HG03097 (cell line): ENCODE measurements at regions not wholly inside any gene's neighbourhood (a gene's known extent, or its start where the extent isn't known, plus 50 kb on each side); places are given as distances from the start of the nearest gene placed in this dataset.
A peak's percentile ranks its signal among the peaks of the same experiment; 100 is the strongest.

Source experiments
- ATAC-seq: cut with Tn5 transposase; IDR thresholded peaks from one replicate; pipeline ENCODE4 v1.9.1; 2021; ENCODE audit not compliant: unreplicated experiment, low FRiP score

- no peak for ATAC-seq
Observed at GRCh38 chr3:18127859-18128681, 297.1 kb downstream of the SATB1 start.

DNA sequence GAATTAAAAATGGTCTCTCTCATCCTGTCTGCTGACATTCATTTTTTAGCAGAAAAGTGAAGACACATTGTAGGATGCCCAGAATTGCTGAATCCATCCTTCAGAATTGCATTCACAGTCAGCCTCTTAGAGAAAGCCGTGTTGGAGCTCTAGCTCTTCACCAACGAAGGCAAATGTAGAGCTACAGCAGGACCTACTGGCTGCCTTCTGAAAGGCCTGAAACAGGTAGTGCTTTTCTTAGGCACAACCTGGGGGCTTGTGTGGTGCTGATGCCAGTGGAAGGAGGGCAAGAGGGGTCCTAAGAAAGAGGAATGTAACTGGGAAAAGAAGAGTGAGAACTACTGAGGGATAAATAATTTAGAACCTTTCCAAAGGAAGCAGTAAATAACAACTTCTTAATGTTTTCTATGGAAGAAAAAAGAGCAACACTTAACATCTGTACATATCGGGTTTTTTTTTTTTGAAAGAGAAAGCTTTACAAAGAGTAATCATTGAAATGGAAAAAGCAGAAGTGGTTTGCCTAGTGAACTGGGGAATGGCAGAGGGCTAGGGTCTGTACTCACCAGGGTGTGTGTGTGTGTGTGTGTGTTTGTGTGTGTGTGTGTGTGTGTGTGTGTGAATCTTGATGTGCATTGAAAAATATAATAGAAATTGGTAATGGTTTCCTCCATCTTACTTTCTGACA is 297.8 kb downstream of the SATB1 start:
- ATAC-seq: peak; percentile 97

DNA sequence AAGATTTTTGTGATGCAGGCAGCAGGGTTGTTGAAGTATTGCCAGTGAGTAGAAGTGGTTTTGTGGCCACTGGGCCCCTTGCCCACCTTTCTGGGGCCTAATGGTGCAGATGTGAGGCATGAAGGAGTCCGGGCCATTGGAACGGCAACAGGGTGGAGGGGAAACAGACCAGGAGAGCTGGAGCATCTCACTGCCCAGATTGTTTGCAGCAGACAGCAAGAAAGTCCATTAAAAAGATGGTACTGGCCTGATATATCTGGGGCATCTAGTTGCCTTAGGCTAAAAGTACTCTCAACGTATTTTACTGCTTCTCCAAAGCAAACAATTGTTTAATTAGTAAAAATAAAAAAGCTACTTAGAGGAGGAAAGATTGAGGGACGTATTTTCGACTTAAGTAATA is 298.4 kb downstream of the SATB1 start:
- ATAC-seq: no peak

- ATAC-seq: no peak
Observed at GRCh38 chr3:18124501-18124900, 300.6 kb downstream of the SATB1 start.

- ATAC-seq: no peak
Observed at GRCh38 chr3:18122264-18122663, 302.9 kb downstream of the SATB1 start.

GRCh38 chr3:18121020-18121419 is 304.1 kb downstream of the SATB1 start:
- no peak for ATAC-seq

DNA sequence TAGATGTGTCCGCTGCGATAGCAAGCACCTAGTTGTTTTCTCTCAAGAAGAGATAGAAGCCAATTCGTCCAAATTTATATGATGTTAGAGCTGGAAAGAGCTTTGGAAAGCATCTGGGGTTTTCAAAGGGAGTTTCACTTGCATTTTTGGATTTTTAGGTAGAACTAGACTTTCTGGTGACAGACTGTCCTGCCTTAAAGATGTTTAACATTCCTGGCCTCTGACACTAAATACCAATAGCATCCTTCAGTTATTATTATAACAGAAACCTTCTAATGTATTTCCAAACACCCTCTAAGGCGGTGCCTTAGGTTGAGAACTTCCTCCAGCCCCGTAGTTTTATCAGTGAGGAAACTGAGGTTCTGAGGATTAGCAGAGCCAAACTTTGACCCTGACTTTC is 305.3 kb downstream of the SATB1 start:
- no peak for ATAC-seq

DNA sequence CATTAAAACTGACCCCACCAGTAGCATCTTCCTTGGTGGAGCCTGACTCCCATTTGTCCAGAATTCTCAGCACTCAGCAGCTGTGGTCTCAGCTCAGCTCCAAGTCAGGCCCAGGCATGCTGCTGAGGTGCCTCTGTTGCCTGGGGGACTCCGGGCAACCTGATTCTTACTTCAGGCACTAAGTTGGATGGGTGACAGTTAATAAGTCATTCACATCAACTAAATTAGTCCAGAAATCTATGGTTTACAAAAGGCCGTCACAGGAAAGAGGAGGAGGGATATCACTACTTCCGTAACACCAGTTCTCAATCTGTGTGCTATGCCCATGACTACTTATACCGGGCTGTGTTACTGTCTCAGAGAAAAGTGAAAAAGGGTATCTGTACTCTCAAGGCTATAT is 310.2 kb downstream of the SATB1 start:
- no peak for ATAC-seq

DNA sequence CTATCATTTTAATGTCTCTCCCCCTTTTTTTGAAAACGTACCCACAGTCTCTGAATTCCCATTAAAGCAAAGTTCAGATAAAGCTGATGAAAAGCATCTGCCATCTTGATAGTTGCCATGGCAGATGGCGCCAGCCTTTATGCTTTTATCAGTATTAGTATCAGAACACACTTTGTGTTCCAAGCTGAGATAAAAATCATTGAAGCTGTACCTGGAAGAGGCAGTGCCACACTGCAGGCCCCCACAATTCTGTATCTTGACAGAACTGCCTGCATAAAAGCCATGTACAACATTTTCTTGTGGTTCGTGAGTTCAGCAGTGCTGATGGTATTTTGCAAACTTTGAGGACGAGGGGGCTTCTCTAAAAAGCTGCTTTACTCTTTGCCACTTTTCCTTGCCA is 311.7 kb downstream of the SATB1 start:
- ATAC-seq: no peak

DNA sequence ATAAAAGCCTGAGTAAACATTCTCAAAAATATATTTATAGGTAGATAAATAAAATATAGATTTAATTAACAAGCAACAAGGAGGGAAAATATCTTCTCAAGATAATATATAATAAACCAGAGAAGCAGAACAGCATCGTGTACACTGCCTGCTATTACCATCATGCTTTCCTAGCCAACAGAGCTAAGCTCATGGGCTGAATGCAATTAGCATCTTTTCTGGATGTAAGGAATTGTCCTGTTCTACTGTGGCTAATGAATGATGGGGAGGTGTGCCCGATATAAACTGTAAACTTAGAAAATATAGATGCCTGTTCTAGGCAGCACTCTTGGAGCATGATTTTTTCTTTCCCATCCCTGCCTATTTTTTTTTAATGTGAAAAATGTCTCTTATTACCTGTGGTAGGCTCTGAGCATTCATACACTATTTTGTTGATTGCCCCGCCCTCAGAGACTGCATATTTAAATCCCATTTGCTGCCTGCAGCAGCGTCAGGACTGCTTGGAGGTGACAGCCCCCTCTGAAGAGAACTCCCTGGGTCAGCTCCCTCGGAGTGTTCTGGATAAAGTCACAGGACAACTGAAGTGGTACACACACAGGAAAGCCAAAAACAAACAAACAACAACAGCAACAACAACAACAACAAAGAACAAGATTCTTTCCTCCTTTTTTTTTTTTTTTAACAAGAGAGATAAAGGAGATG is 312.3 kb downstream of the SATB1 start:
- no peak for ATAC-seq

DNA sequence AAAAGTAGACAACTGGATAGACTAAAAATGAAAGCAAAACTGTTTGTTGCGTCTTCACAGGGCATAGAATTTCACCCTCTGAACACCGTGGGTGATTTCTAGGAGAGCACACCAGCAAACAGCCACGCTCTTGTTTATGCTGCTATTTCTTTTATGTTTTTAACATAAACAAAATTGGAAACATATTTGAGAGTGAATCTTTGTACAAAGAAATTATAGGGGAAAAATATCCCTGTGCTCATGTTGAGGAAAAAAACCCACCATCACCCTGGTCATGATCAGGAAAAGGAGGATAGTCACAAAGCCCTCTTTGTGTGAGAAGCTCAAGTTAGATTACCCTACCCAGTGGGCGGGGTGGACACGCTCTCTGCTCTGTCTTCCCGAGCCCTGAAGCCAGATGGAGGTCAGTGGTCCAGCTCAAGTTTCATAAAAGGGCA is 313.3 kb downstream of the SATB1 start:
- peak; percentile 86 for ATAC-seq

DNA sequence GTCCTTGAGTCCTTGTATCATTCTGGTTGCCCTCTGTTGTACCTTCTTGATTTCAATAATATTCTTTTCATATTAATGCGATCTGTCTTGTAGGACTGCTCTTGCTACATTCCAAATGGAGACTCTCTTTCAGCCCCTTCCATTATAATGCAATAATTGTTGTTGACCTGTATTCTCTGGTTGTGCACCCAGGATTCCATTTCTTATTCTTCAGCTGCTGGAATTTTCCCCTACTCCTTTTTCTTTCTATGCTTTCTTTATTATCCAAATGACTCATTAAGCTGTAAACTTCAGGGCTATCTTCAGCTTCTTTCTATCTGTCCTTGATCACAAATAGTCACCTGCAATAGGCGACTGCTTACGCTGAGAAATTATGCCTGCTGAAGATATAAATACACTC is 321.5 kb downstream of the SATB1 start:
- no peak for ATAC-seq

GRCh38 chr3:18100121-18100520 is 325.0 kb downstream of the SATB1 start:
- no peak for ATAC-seq

DNA sequence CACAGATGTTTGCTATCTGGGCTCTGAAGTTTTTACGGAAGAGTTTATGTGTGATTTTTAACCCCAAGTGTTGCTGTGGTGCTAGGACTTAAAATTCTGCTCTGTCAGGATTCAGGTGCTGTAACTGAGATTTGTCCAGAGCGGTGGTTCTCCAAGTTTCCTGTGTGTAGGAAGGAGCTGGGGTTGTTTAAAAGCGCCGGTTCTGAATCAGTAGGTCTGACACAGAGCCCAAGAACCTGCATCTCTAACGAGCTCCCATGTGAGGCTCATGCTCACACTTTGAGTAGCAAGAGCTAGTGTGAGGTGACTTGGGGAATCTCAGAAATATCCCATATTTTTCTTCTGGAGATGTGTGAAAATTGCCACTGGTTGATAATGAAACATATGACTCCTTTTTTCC is 325.5 kb downstream of the SATB1 start:
- no peak for ATAC-seq

- ATAC-seq: no peak
Observed at GRCh38 chr3:18098960-18099587, 326.1 kb downstream of the SATB1 start.

DNA sequence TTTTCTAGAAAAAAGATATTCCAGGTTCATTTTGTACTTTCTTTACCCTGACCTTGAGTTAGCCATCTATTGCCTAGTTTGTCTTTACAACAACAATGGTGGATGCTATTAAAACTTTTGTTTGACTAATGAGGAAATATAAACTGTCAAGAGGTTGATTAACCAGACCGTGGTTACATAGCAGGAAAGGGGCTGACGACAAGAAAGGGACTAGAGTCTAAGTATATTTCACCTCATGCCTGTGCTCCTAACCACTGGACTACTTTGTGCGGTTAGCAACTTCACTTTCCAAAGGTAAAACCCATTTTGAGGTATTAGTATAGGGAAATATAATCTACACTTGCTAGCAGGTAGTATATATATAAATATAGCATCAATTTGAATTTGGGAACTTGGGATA is 327.1 kb downstream of the SATB1 start:
- ATAC-seq: no peak

- no peak for ATAC-seq
Observed at GRCh38 chr3:18097473-18097872, 327.7 kb downstream of the SATB1 start.

DNA sequence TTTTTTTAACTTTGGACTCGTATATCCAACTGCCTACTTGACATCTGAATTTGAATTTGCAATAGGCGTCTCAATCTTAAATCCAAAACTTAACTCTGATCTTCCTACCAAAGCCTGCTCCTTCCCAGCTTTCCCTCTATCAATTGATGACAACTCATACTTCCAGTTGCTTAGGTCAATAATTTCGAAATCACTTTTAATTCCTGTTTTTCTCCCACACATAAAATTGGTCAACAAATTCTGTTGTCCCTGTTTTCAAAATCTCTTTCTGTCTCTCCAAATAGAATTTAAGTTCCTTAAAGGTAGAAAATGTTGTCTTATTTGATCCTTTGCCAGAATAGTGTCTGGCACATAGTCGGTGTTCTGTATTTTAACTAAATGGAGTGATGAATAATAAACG is 332.4 kb downstream of the SATB1 start:
- ATAC-seq: no peak

GRCh38 chr3:18090377-18090776 is 334.8 kb downstream of the SATB1 start:
- ATAC-seq: no peak

DNA sequence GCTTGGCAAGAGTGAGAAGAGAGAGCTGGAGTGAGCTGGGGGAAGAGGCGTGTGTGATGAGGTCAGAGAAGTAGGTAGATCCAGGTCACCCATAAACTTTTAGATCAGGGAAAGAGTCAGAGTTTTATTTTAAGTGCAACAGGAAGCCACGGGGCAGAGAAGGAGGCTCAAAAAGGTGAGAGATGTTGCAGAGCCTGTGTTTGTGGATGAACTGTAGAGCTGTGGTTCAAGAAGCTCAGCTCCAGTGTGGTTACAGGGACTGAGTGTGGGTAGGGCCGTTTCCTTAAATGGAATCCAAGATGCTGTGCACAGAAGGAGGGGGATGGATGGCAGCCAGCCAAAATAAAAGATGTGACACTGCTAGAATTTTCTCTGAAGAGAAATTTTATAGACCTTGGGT is 337.2 kb downstream of the SATB1 start:
- ATAC-seq: no peak

- no peak for ATAC-seq
Observed at GRCh38 chr3:18086760-18087159, 338.4 kb downstream of the SATB1 start.
